Kidney epithelial cell (primary cell): ENCODE measurements at regions not wholly inside any gene's neighbourhood (a gene's known extent, or its start where the extent isn't known, plus 50 kb on each side); places are given as distances from the start of the nearest gene placed in this dataset.

Experiments used
- DNase-seq: peaks from one replicate; pipeline ENCODE4 v3.0.0-alpha.2; 2010; ENCODE audit warnings: low read depth
- H3K27me3 ChIP-seq: 2 replicates; pipeline ENCODE4 v1.6.0; 2011; ENCODE audit warnings: low read length; ENCODE audit not compliant: control insufficient read depth, insufficient read depth
- H3K36me3 ChIP-seq: 2 replicates; pipeline ENCODE4 v1.5.1; 2011; ENCODE audit warnings: low read length; ENCODE audit not compliant: control insufficient read depth, insufficient read depth
- H3K4me3 ChIP-seq: 2 replicates; pipeline ENCODE4 v1.5.1; 2011; ENCODE audit warnings: low read depth, mild to moderate bottlenecking, control low read depth, low read length
- TF ChIP-seq, protein P1 (sequence below): IDR thresholded peaks from 2 replicates; pipeline ENCODE4 v1.5.1; 2011; ENCODE audit warnings: mild to moderate bottlenecking, moderate library complexity, low read length, control low read depth, inconsistent platforms; ENCODE audit not compliant: insufficient read depth, poor library complexity, severe bottlenecking

DNA sequence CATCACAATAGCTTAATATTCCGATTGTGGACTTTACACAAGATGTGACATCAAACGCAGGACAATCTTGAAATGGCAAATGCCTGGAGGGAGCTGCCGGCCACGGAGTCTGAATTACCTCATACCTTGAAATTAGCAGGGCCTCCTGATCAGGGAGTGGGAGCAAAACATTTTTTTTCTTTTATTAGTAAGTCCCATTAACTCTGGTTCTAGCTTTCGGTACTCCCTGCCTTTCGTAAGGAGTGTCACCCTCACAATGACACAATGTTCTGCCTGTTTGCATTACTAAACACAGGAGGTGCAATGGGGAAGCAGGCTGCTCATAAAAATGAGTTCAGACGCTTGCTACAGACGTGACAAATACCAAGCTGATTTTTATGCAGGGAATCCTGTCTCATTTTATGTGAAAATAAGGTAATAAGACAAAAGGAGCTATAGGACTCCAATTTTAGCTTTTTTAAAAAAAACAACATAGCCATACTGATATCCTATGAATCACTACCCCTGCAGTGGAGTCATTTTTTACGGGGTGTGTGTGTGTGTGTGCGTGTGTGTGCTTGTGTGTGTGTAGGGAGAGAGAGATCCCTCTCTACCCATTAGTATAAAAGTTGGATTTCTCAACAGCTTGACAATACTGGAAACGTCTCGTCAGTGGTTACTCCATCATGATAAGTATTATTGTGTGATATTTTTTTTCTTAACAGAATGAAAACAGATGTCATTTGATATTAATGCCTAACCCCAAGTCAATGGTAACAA lies 205.1 kb upstream of the RUNX1 start:
- TF ChIP-seq, protein P1, sequence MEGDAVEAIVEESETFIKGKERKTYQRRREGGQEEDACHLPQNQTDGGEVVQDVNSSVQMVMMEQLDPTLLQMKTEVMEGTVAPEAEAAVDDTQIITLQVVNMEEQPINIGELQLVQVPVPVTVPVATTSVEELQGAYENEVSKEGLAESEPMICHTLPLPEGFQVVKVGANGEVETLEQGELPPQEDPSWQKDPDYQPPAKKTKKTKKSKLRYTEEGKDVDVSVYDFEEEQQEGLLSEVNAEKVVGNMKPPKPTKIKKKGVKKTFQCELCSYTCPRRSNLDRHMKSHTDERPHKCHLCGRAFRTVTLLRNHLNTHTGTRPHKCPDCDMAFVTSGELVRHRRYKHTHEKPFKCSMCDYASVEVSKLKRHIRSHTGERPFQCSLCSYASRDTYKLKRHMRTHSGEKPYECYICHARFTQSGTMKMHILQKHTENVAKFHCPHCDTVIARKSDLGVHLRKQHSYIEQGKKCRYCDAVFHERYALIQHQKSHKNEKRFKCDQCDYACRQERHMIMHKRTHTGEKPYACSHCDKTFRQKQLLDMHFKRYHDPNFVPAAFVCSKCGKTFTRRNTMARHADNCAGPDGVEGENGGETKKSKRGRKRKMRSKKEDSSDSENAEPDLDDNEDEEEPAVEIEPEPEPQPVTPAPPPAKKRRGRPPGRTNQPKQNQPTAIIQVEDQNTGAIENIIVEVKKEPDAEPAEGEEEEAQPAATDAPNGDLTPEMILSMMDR = no peak
- no peaks in the 10 kb centered on the region for H3K36me3 ChIP-seq
- no peaks in the 10 kb centered on the region for H3K27me3 ChIP-seq
- DNase-seq = no peak
- H3K4me3 ChIP-seq = no peak overlapping the region

DNA sequence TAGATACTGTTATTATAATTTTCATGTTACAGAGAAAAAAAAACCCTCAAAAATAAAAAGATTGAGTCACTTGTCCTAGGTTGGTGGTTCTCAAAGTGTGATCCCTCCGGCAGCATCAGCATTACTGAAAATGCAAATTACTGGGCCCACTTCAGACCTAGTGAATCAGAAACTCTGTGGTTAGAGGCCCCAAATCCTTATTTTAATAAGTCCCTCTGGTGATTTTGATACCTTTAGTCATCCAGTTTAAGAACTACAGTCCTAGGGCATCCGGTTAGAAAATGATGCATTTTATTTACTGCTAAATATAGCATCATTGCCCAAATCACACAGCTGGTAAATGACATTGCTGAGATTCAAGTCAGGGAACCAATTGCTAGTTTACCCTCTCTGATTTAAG lies 203.7 kb upstream of the RUNX1 start:
- DNase-seq = no peak

DNA sequence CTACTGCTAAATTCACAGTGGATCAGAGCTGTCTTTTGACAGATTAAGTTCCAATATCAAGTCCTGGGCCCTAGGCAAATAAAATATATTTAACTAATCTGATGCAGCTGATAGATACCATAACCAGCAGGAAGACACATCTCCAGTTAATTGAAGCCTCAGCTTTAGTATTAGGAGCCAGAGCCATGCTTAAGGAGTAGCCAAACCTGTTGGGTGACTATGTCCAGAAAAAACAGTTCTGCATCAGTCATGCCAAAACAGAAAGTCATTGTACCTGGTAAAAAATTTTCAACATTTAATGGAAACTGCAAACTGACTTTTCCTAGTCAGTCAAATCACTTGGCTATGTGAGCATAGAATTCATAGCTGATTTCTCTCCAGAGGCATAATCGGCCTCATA lies 200.5 kb upstream of the RUNX1 start:
- H3K4me3 ChIP-seq = no peak overlapping the region
- no peaks in the 10 kb centered on the region for H3K27me3 ChIP-seq
- no peak for DNase-seq
- no peaks in the 10 kb centered on the region for H3K36me3 ChIP-seq
- TF ChIP-seq, protein P1 = no peak

More for the DNA sequence above, 203.7 kb upstream of the RUNX1 start:
- Histone ChIP-seq H3K36me3 (no peaks in the 10 kb centered on the region), H3K27me3 (no peaks in the 10 kb centered on the region), H3K4me3 (no peak overlapping the region)
- TF ChIP-seq, protein P1 = no peak

DNA sequence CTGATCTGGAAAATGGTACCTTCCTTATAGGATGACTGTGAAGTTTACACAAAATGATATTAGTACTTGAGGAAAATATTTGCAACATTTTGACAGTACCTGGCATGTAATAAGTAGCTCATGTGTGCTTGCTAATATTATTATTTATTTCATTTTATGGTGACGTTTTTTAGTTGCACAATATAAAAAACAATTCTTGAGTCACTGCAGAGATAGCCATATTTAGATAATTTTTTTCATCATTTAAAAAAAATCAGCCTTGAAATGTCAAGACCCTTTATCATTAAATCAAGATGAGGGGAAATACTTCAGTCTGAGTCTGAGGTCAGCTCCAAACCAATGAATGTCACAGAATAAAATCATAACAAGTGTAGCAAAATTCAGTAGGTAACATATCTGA lies 196.8 kb upstream of the RUNX1 start:
- Histone ChIP-seq H3K36me3 (no peaks in the 10 kb centered on the region), H3K27me3 (no peaks in the 10 kb centered on the region), H3K4me3 (no peak overlapping the region)
- TF ChIP-seq, protein P1 = no peak
- no peak for DNase-seq

DNA sequence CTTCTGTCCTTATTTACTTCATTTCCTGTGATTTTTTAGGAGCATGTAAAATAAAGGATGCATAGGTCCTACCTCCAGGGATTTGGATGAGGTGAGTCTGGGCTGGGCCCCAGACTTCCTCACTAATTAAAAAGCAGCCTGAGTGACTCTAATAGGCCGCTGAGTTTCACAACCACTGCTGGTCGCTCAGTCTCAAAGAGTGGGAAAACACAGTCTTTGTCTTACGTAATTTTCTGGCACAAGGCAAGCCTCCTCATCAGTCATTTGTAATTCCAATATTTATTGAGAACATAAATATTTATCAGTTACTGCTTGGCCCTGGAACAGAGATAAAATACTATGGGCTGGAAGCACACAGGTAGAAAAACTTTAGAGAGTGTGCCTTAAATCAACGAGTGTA lies 195.4 kb upstream of the RUNX1 start:
- no peak for DNase-seq
- Histone ChIP-seq H3K4me3 (no peak overlapping the region), H3K36me3 (no peaks in the 10 kb centered on the region), H3K27me3 (no peaks in the 10 kb centered on the region)
- TF ChIP-seq, protein P1 = no peak

DNA sequence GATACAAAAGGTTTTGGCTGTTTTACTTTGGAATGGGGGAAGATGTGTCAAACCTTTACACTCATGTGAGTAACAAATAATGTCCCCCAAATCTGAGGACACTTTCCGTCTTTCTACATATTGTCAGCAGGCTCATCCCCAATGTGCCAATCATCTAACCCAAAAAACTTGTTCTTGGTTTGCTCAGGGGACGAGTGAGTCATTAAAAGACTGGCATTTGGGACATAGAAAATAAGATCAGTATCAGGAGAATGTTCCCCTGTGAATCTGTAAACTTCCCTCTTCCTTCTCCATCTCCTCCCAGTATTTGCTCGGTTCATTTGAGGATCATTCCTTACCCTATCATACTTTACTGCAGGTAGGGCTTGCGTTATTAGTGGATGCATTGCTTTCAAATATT lies 194.1 kb upstream of the RUNX1 start:
- Histone ChIP-seq H3K27me3 (no peaks in the 10 kb centered on the region), H3K36me3 (no peaks in the 10 kb centered on the region), H3K4me3 (no peak overlapping the region)
- DNase-seq = no peak
- TF ChIP-seq, protein P1 = no peak
